ENCODE measurements at regions not wholly inside any gene's neighbourhood (a gene's known extent, or its start where the extent isn't known, plus 50 kb on each side); places are given as distances from the start of the nearest gene placed in this dataset.

DNA sequence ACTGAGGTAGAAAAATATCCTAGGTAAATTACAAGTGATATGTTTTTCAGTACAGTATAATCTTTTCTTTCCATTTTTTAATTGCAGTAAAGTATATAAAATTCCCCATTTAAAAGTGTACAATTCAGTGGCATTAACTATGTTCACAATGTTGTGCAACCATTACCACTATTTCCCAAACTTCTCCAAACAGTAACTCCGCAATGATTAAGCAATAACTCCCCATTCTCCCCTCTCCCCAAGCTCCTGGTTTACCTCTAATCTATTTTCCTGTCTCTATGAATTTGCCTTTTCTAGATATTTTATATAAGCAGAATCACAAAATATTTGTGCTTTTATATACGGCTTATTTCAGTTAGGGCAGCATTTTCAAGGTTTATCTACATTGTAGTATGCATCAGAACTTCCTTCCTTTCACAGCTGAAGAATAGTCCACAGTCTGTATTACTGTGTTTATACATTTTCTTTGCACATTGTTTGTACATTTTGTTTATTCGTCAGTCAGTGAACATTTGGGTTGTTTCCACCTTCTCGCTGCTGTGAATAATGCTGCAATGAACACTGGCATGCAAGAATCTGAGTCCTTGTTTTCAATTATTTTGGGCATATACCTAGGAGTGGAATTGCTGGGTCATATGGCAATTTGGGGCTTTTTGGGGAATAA is 110.7 kb downstream of the RPL27A start:
- Histone ChIP-seq H3K4me3 (ENCODE audit: low read depth, low read length) (no peak overlapping the region), H3K9me3 (ENCODE audit: control insufficient read depth, insufficient read depth, low read length) (no peaks in the 10 kb centered on the region), H3K27me3 (ENCODE audit: control insufficient read depth, insufficient read depth, low read length) (no peaks in the 10 kb centered on the region), H3K4me1 (ENCODE audit: control insufficient read depth, insufficient read depth, low read length) (peaks cover 7% of the 10 kb centered on the region), H3K27ac (ENCODE audit: low read depth, low read length) (no peak overlapping the region), H3K36me3 (ENCODE audit: control insufficient read depth, insufficient read depth, low read length) (peaks cover 3% of the 10 kb centered on the region)
- 80% methylated on average over 1 of the region's 4 CpGs for WGBS (ENCODE audit: insufficient coverage)
- DNase-seq (ENCODE audit: low read depth in 4 of 6, low spot score in 6 of 6), result no peak

DNA sequence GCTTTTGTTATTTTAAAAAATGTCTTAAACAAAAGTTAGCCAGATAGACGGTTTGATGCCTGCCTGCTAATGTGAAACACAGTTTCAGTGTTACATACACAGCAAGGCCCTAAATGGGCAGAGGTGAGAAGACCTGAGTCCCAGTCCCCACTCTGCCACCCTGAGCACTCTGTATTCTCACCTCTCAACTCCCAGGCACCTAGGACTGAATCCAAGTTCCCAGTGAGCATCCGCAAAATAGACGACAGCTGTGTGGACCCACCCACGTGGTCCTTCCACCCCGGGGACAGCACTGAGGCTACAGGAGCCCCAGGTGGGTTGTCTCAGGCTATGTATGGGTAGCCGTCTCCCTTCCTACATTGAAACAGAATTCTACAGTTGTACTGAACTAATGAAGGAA is 111.5 kb downstream of the RPL27A start:
- no peaks in the 10 kb centered on the region for H3K9me3 ChIP-seq (ENCODE audit: control insufficient read depth, insufficient read depth, low read length)
- no peaks in the 10 kb centered on the region for H3K27me3 ChIP-seq (ENCODE audit: control insufficient read depth, insufficient read depth, low read length)
- no peak overlapping the region for H3K27ac ChIP-seq (ENCODE audit: low read depth, low read length)
- DNase-seq (ENCODE audit: low read depth in 4 of 6, low spot score in 6 of 6), result no peak
- H3K36me3 ChIP-seq (ENCODE audit: control insufficient read depth, insufficient read depth, low read length), result peaks cover 4% of the 10 kb centered on the region
- peaks cover 7% of the 10 kb centered on the region for H3K4me1 ChIP-seq (ENCODE audit: control insufficient read depth, insufficient read depth, low read length)
- 83% methylated on average over 5 of the region's 6 CpGs for WGBS (ENCODE audit: insufficient coverage)
- no peak overlapping the region for H3K4me3 ChIP-seq (ENCODE audit: low read depth, low read length)

DNA sequence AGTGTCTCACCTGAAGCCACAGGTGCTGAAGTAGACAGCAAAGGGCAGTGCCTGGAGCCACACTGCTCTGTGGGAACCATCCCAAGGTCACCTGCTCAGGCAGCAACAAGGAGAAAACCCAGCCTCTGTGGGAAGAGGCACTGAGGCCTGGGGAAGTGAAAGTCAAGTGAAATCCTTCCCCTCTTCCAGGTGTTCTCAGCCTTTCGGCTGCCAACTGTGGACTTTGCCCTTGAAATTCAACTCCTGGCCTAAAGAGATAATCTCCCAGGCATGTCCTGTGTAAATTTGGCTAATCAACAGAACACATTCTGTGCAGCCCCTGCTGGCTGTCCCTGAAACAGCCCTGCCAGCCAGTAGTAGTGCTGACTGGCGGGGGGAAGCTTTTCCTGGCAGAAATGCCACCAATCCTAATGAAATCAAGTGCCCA is 112.1 kb downstream of the RPL27A start:
- Histone ChIP-seq H3K27me3 (ENCODE audit: control insufficient read depth, insufficient read depth, low read length) (no peaks in the 10 kb centered on the region), H3K36me3 (ENCODE audit: control insufficient read depth, insufficient read depth, low read length) (peaks cover 8% of the 10 kb centered on the region), H3K4me1 (ENCODE audit: control insufficient read depth, insufficient read depth, low read length) (peaks cover 7% of the 10 kb centered on the region), H3K9me3 (ENCODE audit: control insufficient read depth, insufficient read depth, low read length) (no peaks in the 10 kb centered on the region), H3K27ac (ENCODE audit: low read depth, low read length) (no peak overlapping the region), H3K4me3 (ENCODE audit: low read depth, low read length) (no peak overlapping the region)
- DNase-seq (ENCODE audit: low read depth in 4 of 6, low spot score in 6 of 6), result no peak
- WGBS (ENCODE audit: insufficient coverage), result 80% methylated on average over 2 of the region's 2 CpGs

DNA sequence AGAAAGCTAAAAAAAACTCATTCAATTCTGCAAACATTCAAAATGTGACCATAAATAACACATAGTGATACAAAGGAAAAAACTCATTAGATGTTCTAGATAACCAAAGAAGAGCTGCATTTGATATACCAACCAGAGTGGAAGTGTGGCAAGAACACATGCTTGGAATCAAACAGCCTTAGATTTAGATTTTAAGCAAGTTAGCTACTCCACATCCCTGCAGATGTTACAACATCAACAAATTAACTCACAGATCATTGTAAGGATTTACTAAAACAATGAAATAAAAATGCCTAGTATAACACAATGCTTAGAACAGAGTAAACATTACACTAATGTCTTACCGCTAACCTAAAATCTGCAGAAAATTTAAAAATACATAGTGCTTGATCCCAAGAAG is 114.0 kb upstream of the AKIP1 start:
- no peaks in the 10 kb centered on the region for H3K27me3 ChIP-seq (ENCODE audit: control insufficient read depth, insufficient read depth, low read length)
- no peaks in the 10 kb centered on the region for H3K9me3 ChIP-seq (ENCODE audit: control insufficient read depth, insufficient read depth, low read length)
- H3K4me1 ChIP-seq (ENCODE audit: control insufficient read depth, insufficient read depth, low read length), result peaks cover 7% of the 10 kb centered on the region
- no peak for DNase-seq (ENCODE audit: low read depth in 4 of 6, low spot score in 6 of 6)
- no peak overlapping the region for H3K4me3 ChIP-seq (ENCODE audit: low read depth, low read length)
- 0% methylated on average over 1 of the region's 1 CpG for WGBS (ENCODE audit: insufficient coverage)
- no peak overlapping the region for H3K27ac ChIP-seq (ENCODE audit: low read depth, low read length)
- H3K36me3 ChIP-seq (ENCODE audit: control insufficient read depth, insufficient read depth, low read length), result peaks cover 8% of the 10 kb centered on the region

DNA sequence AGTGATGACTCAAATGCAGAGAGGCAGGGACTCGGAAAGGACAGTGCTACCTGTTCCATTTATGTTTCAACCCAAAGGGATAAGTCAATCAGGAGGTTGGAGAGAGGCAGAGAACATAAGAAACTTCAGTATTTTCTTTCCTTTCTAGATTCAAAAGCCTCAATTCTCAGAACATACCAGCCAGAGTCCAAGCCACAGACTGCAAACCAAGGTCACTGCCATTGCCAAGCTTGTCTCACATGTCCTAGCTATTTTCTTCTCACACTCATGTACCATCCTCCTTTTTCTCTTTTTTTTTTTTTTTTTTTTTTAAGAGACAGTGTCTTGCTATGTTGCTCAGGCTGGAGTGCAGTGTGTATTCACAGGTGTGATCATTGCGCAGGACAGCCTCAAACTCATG is 111.7 kb upstream of the AKIP1 start:
- DNase-seq (ENCODE audit: low read depth in 4 of 6, low spot score in 6 of 6), result no peak
- Histone ChIP-seq H3K4me3 (ENCODE audit: low read depth, low read length) (no peak overlapping the region), H3K4me1 (ENCODE audit: control insufficient read depth, insufficient read depth, low read length) (peaks cover 13% of the 10 kb centered on the region), H3K36me3 (ENCODE audit: control insufficient read depth, insufficient read depth, low read length) (peaks cover 8% of the 10 kb centered on the region), H3K9me3 (ENCODE audit: control insufficient read depth, insufficient read depth, low read length) (no peaks in the 10 kb centered on the region), H3K27me3 (ENCODE audit: control insufficient read depth, insufficient read depth, low read length) (no peaks in the 10 kb centered on the region), H3K27ac (ENCODE audit: low read depth, low read length) (no peak overlapping the region)
- 100% methylated on average over 1 of the region's 2 CpGs for WGBS (ENCODE audit: insufficient coverage)

DNA sequence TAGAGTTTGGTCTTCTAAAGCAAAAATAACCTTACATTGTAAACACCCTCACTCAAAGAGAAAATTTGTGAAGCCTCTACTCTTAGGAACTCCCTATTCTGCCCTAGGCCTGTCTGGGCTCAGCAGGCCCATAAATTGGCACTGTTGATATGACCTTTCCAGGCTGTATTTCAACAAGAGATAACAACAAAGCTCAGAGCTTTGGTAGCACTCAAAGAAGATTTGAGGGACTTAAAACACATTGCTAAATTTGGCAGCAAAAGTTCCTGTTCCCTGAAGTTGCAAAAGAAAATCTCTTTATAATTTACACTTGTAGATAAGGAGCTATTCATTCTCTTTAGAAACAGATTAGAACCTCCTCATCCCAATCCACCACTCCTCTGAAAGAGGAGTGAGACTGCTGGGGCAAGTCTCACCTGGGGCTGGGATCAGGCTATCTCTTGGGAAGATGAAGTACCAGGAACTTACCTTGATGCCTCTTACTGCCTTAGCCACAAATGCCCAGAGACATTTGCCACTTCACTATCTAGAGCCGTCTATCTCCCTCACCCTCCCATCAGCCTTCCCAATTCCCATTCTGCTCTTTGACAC is 110.4 kb upstream of the AKIP1 start:
- H3K9me3 ChIP-seq (ENCODE audit: control insufficient read depth, insufficient read depth, low read length), result no peaks in the 10 kb centered on the region
- no peak for DNase-seq (ENCODE audit: low read depth in 4 of 6, low spot score in 6 of 6)
- peaks cover 14% of the 10 kb centered on the region for H3K4me1 ChIP-seq (ENCODE audit: control insufficient read depth, insufficient read depth, low read length)
- WGBS (ENCODE audit: insufficient coverage), result 0% methylated on average over 1 of the region's 1 CpG
- H3K27me3 ChIP-seq (ENCODE audit: control insufficient read depth, insufficient read depth, low read length), result no peaks in the 10 kb centered on the region
- peaks cover 5% of the 10 kb centered on the region for H3K36me3 ChIP-seq (ENCODE audit: control insufficient read depth, insufficient read depth, low read length)
- no peak overlapping the region for H3K4me3 ChIP-seq (ENCODE audit: low read depth, low read length)
- no peak overlapping the region for H3K27ac ChIP-seq (ENCODE audit: low read depth, low read length)

DNA sequence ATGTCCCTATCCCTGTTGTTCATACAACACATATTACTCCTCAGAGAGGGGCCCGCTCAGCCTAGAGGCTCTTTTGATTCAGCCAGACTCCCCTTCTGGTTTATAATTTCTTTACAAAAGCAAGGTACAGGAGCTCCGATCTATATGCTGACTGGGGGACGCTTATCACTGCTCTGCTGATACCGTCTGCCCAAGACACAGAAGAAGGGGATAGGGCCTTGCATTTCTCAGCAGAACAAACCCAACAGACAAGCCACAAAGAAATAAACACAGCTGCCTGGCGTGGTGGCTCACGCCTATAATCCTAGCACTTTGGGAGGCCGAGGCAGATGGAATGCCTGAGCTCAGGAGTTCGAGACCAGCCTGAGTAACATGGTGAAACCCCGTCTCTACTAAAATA is 109.9 kb upstream of the AKIP1 start:
- Histone ChIP-seq H3K4me1 (ENCODE audit: control insufficient read depth, insufficient read depth, low read length) (peaks cover 19% of the 10 kb centered on the region), H3K27me3 (ENCODE audit: control insufficient read depth, insufficient read depth, low read length) (no peaks in the 10 kb centered on the region), H3K9me3 (ENCODE audit: control insufficient read depth, insufficient read depth, low read length) (no peaks in the 10 kb centered on the region), H3K36me3 (ENCODE audit: control insufficient read depth, insufficient read depth, low read length) (peaks cover 5% of the 10 kb centered on the region), H3K27ac (ENCODE audit: low read depth, low read length) (no peak overlapping the region), H3K4me3 (ENCODE audit: low read depth, low read length) (no peak overlapping the region)
- 96% methylated on average over 7 of the region's 9 CpGs for WGBS (ENCODE audit: insufficient coverage)
- no peak for DNase-seq (ENCODE audit: low read depth in 4 of 6, low spot score in 6 of 6)

DNA sequence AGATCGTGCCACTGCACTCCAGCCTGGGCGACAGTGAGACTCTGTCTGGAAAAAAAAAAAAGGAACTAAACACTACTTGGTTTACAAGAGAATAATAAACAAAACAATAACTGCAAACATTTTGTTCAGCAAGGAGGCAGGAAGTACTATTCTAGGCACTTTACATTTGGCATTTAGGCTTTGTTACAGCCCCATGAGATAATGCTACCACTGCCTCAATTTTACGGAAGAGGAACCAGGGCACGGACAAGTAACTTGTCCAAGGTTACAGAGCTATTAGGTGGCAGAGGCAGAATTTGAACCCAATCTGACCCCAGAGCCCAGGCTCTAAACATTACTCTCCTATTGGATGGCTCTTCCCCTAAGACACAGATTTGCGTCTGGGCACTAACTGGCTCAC is 108.7 kb upstream of the AKIP1 start:
- no peak overlapping the region for H3K27ac ChIP-seq (ENCODE audit: low read depth, low read length)
- 82% methylated on average over 2 of the region's 5 CpGs for WGBS (ENCODE audit: insufficient coverage)
- no peak for DNase-seq (ENCODE audit: low read depth in 4 of 6, low spot score in 6 of 6)
- H3K27me3 ChIP-seq (ENCODE audit: control insufficient read depth, insufficient read depth, low read length), result no peaks in the 10 kb centered on the region
- no peak overlapping the region for H3K4me3 ChIP-seq (ENCODE audit: low read depth, low read length)
- H3K9me3 ChIP-seq (ENCODE audit: control insufficient read depth, insufficient read depth, low read length), result no peaks in the 10 kb centered on the region
- H3K4me1 ChIP-seq (ENCODE audit: control insufficient read depth, insufficient read depth, low read length), result peaks cover 29% of the 10 kb centered on the region
- H3K36me3 ChIP-seq (ENCODE audit: control insufficient read depth, insufficient read depth, low read length), result peaks cover 8% of the 10 kb centered on the region

DNA sequence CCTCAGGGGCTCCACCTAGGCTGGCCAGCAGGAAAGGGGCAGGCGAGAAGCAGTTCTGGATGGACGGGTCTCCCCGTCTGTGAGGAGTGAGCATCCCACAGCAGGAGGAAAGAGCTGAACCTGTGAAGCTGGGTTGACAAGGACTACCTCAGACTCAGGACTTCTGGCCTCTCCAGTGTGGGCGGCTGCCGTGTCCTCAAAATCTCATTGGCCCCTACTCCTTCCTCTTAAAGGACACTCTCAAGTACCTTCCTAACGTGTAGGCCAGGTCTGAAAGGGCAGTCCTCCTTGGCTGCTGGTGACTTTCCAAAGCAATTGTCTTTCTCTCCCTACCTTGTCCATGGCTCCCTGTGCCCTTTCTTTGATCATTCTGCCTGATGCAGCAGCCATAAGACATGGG is 107.0 kb upstream of the AKIP1 start:
- no peak overlapping the region for H3K27ac ChIP-seq (ENCODE audit: low read depth, low read length)
- H3K9me3 ChIP-seq (ENCODE audit: control insufficient read depth, insufficient read depth, low read length), result no peaks in the 10 kb centered on the region
- no peaks in the 10 kb centered on the region for H3K27me3 ChIP-seq (ENCODE audit: control insufficient read depth, insufficient read depth, low read length)
- peaks cover 8% of the 10 kb centered on the region for H3K36me3 ChIP-seq (ENCODE audit: control insufficient read depth, insufficient read depth, low read length)
- WGBS (ENCODE audit: insufficient coverage), result 81% methylated on average over 6 of the region's 6 CpGs
- H3K4me3 ChIP-seq (ENCODE audit: low read depth, low read length), result no peak overlapping the region
- no peak for DNase-seq (ENCODE audit: low read depth in 4 of 6, low spot score in 6 of 6)
- peaks cover 44% of the 10 kb centered on the region for H3K4me1 ChIP-seq (ENCODE audit: control insufficient read depth, insufficient read depth, low read length)

DNA sequence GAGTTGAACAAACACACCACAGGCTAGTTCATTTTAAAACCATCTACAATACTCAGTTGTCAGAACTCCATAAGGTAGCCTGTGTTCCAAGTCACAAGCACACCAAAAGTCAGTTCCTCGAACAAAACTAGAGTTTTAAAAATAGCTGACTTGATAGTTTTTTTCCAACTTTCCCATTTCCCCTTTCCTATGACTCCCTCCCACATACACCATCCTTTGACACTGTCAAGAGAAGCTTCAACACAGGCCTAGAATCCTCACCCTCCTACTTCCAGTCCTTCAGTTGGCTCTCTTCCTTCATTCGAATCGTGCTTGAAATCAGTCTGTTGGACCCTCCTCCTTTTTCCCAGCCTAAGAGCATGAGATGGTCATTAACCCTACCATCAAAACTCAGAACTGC is 105.7 kb upstream of the AKIP1 start:
- no peak for DNase-seq (ENCODE audit: low read depth in 4 of 6, low spot score in 6 of 6)
- Histone ChIP-seq H3K9me3 (ENCODE audit: control insufficient read depth, insufficient read depth, low read length) (no peaks in the 10 kb centered on the region), H3K27me3 (ENCODE audit: control insufficient read depth, insufficient read depth, low read length) (no peaks in the 10 kb centered on the region), H3K4me3 (ENCODE audit: low read depth, low read length) (no peak overlapping the region), H3K4me1 (ENCODE audit: control insufficient read depth, insufficient read depth, low read length) (peaks cover 47% of the 10 kb centered on the region), H3K27ac (ENCODE audit: low read depth, low read length) (peak overlapping the region; percentile 33), H3K36me3 (ENCODE audit: control insufficient read depth, insufficient read depth, low read length) (peaks cover 2% of the 10 kb centered on the region)
- WGBS (ENCODE audit: insufficient coverage), result 11% methylated on average over 3 of the region's 3 CpGs

Measured in spinal cord (tissue), 9 donors.